Tibial nerve (tissue), 3 donors: ENCODE measurements at regions not wholly inside any gene's neighbourhood (a gene's known extent, or its start where the extent isn't known, plus 50 kb on each side); places are given as distances from the start of the nearest gene placed in this dataset.

Experiments used
- CTCF ChIP-seq, 5 experiments: fragments of 200-600 bp in 3 of 5; fragments of 450-650 bp in 2 of 5; sonication (generic) in 3 of 5; IDR thresholded peaks; one replicate each; pipeline ENCODE4 v1.5.1; 2016 to 2019; ENCODE audit warnings: antibody characterized with exemption in 5 of 5, mild to moderate bottlenecking in 3 of 5, moderate library complexity in 2 of 5
- POLR2A ChIP-seq, 2 donors: fragments of 450-650 bp; IDR thresholded peaks; one replicate each; pipeline ENCODE4 v1.6.1; 2017; ENCODE audit warnings: antibody characterized with exemption in 2 of 2, mild to moderate bottlenecking in 2 of 2, moderate library complexity in 2 of 2

- no peak for TF ChIP-seq CTCF (IDR thresholded peaks at IDR 0.05)
- no peak for TF ChIP-seq POLR2A (IDR thresholded peaks at IDR 0.05)
Measured at GRCh38 chr12:58657190-58657589, 263.1 kb downstream of the LRIG3 start.
